B cell (primary cell): ENCODE measurements at regions not wholly inside any gene's neighbourhood (a gene's known extent, or its start where the extent isn't known, plus 50 kb on each side); places are given as distances from the start of the nearest gene placed in this dataset.

ENCODE experiments used
- ATAC-seq: fragments of 200-7000 bp; cut with Tn5 transposase; one replicate; pipeline ENCODE4 v1.10.0; 2021; ENCODE audit warnings: low read depth, mild to moderate bottlenecking, moderate number of reproducible peaks, moderate library complexity
- CTCF ChIA-PET: fragments of 350-600 bp; sonication (Branson Sonifier 250); formaldehyde crosslinking; loops from one replicate; lab custom pipeline; 2021; ENCODE audit warnings: antibody characterized with exemption, inconsistent platforms; lab: Charles Lee
- POLR2A ChIA-PET: fragments of 350-600 bp; sonication (Branson Sonifier 250); formaldehyde crosslinking; loops from one replicate; lab custom pipeline; 2021; ENCODE audit warnings: antibody characterized with exemption; lab: Charles Lee
- DNase-seq: peaks from one replicate; pipeline ENCODE4 v3.0.0; 2013
- H2AFZ ChIP-seq: 2 replicates; pipeline ENCODE4 v1.6.1; 2012; ENCODE audit warnings: mild to moderate bottlenecking, low read depth, low read length; ENCODE audit not compliant: insufficient read depth, poor library complexity, severe bottlenecking
- H3K27ac ChIP-seq, 2 donors: 1 replicate in 1 of 2; 2 replicates in 1 of 2; pipeline ENCODE4 v1.5.1; 2012 to 2013; ENCODE audit warnings: low read length in 2 of 2, mild to moderate bottlenecking in 2 of 2, moderate library complexity in 1 of 2
- H3K27me3 ChIP-seq, 4 experiments: fragments of 200-600 bp in 1 of 4; sonication (generic) in 1 of 4; replicated peaks in 1 of 4; 1 replicate in 2 of 4; 2 replicates in 2 of 4; pipeline versions ENCODE4 v1.6.1 to v1.7.0; 2013 to 2016; ENCODE audit warnings: low read length in 3 of 4, mild to moderate bottlenecking in 2 of 4, mixed read lengths in 1 of 4, moderate library complexity in 1 of 4; ENCODE audit not compliant: insufficient read depth in 4 of 4, control insufficient read depth in 3 of 4; ENCODE audit errors: control extremely low read depth in 1 of 4
- H3K36me3 ChIP-seq, 2 experiments: replicated peaks in 1 of 2; 1 replicate in 1 of 2; 2 replicates in 1 of 2; pipeline versions ENCODE4 v1.6.1 to v1.7.1; 2013; ENCODE audit warnings: low read length in 1 of 2; ENCODE audit not compliant: insufficient read depth in 2 of 2, control insufficient read depth in 1 of 2; ENCODE audit errors: control extremely low read depth in 1 of 2, extremely low read depth in 1 of 2
- H3K4me1 ChIP-seq, 2 donors: fragments of 200-600 bp in 1 of 2; sonication (generic) in 1 of 2; 1 replicate in 1 of 2; 2 replicates in 1 of 2; pipeline versions ENCODE4 v1.5.1 to v1.6.1; 2013 to 2017; ENCODE audit warnings: low read length in 2 of 2; ENCODE audit not compliant: control insufficient read depth in 2 of 2, insufficient read depth in 2 of 2
- H3K4me2 ChIP-seq: replicated peaks from 2 replicates; pipeline ENCODE3; 2012; ENCODE audit warnings: mild to moderate bottlenecking, low read depth, low read length; ENCODE audit not compliant: poor library complexity, severe bottlenecking
- H3K4me3 ChIP-seq, 5 experiments: fragments of 200-600 bp in 1 of 5; sonication (generic) in 1 of 5; 1 replicate in 3 of 5; 2 replicates in 2 of 5; pipeline versions ENCODE4 v1.5.1 to v1.7.0; 2011 to 2016; ENCODE audit warnings: low read length in 4 of 5, mild to moderate bottlenecking in 4 of 5, low read depth in 2 of 5, control low read depth in 1 of 5, moderate library complexity in 1 of 5; ENCODE audit not compliant: insufficient read depth in 1 of 5; ENCODE audit errors: control extremely low read depth in 1 of 5, extremely low read depth in 1 of 5
- H3K79me2 ChIP-seq: fragments of 200-600 bp; sonication (generic); one replicate; pipeline ENCODE4 v1.6.0; 2016; ENCODE audit warnings: low read length; ENCODE audit not compliant: control insufficient read depth, insufficient read depth
- H3K9ac ChIP-seq: fragments of 200-600 bp; sonication (generic); 2 replicates; pipeline ENCODE4 v1.6.1; 2017; ENCODE audit warnings: mild to moderate bottlenecking, low read length, moderate library complexity
- H3K9me3 ChIP-seq, 3 donors: one replicate each; pipeline versions ENCODE4 v1.6.1 to v1.7.1; 2013; ENCODE audit warnings: low read length in 2 of 3; ENCODE audit not compliant: control insufficient read depth in 2 of 3, insufficient read depth in 1 of 3; ENCODE audit errors: control extremely low read depth in 1 of 3
- H4K20me1 ChIP-seq: 2 replicates; pipeline ENCODE4 v1.6.0; 2012; ENCODE audit warnings: mild to moderate bottlenecking, low read length; ENCODE audit not compliant: insufficient read depth, control insufficient read depth, poor library complexity, severe bottlenecking
- H3K27ac Mint-ChIP-seq: one replicate; pipeline ENCODE4 v1.8.0; 2021; ENCODE audit warnings: mixed read lengths
- H3K27me3 Mint-ChIP-seq: one replicate; pipeline ENCODE4 v1.8.0; 2021; ENCODE audit warnings: mixed read lengths
- H3K4me1 Mint-ChIP-seq: one replicate; pipeline ENCODE4 v1.8.0; 2021; ENCODE audit warnings: mixed read lengths
- H3K4me3 Mint-ChIP-seq: one replicate; pipeline ENCODE4 v1.8.0; 2021; ENCODE audit warnings: mixed read lengths
- H3K9me3 Mint-ChIP-seq: one replicate; pipeline ENCODE4 v1.8.0; 2022; ENCODE audit warnings: mixed read lengths; ENCODE audit not compliant: insufficient read depth
- CTCF ChIP-seq: fragments of 200-600 bp; IDR thresholded peaks from one replicate; pipeline ENCODE4 v1.8.0; 2022; ENCODE audit warnings: antibody characterized with exemption, mild to moderate bottlenecking
- EZH2 ChIP-seq: IDR thresholded peaks from 2 replicates; pipeline ENCODE4 v1.6.1; 2012; ENCODE audit warnings: borderline replicate concordance, low read depth, mild to moderate bottlenecking, moderate library complexity, low read length; ENCODE audit not compliant: insufficient read depth, poor library complexity, severe bottlenecking
- WGBS: methylation state at CpG from one replicate; pipeline ENCODE4 v1.1.5; 2013; ENCODE audit warnings: missing lambda C conversion rate; ENCODE audit not compliant: insufficient coverage; 5-methylcytosine and 5-hydroxymethylcytosine counted together
- intact Hi-C: fragments of 100-400 bp; cut with micrococcal nuclease; formaldehyde crosslinking; loops from one replicate; pipeline ENCODE4 v1.10.0; 2022

GRCh38 chr18:39781565-39781964 is 2173.5 kb upstream of the PIK3C3 start:
- no peaks in the 10 kb centered on the region for H3K79me2 ChIP-seq
- no peak overlapping the region for H3K9ac ChIP-seq
- Mint-ChIP-seq H3K4me3 (no peak overlapping the region), H3K4me1 (no peaks in the 10 kb centered on the region), H3K27ac (no peak overlapping the region), H3K9me3 (no peaks in the 10 kb centered on the region), H3K27me3 (no peaks in the 10 kb centered on the region)
- H2AFZ ChIP-seq: no peak overlapping the region
- POLR2A ChIA-PET: no interaction called here
- no peak overlapping the region for H3K27ac ChIP-seq
- ATAC-seq: no peak
- DNase-seq: no peak
- no peaks in the 10 kb centered on the region for H3K36me3 ChIP-seq
- H3K4me2 ChIP-seq: no peak overlapping the region
- intact Hi-C loops: no loop called here
- TF ChIP-seq CTCF (no peak), EZH2 (no peak)
- no peaks in the 10 kb centered on the region for H4K20me1 ChIP-seq
- no peaks in the 10 kb centered on the region for H3K9me3 ChIP-seq
- no peak overlapping the region for H3K4me3 ChIP-seq
- CTCF ChIA-PET: no interaction called here
- WGBS: 91% methylated on average over 3 of the region's 6 CpGs
- no peaks in the 10 kb centered on the region for H3K4me1 ChIP-seq
- no peaks in the 10 kb centered on the region for H3K27me3 ChIP-seq

- no peaks in the 10 kb centered on the region for H3K4me1 Mint-ChIP-seq
- no peak for ATAC-seq
- no peak overlapping the region for H3K4me3 Mint-ChIP-seq
- H3K27me3 Mint-ChIP-seq: no peaks in the 10 kb centered on the region
- no peak overlapping the region for H3K27ac ChIP-seq
- no peaks in the 10 kb centered on the region for H3K79me2 ChIP-seq
- H3K4me3 ChIP-seq: no peak overlapping the region
- H2AFZ ChIP-seq: no peak overlapping the region
- H3K36me3 ChIP-seq: no peaks in the 10 kb centered on the region
- no peaks in the 10 kb centered on the region for H4K20me1 ChIP-seq
- no peak overlapping the region for H3K4me2 ChIP-seq
- no peaks in the 10 kb centered on the region for H3K9me3 Mint-ChIP-seq
- no peaks in the 10 kb centered on the region for H3K27me3 ChIP-seq
- CTCF ChIA-PET: no interaction called here
- no peaks in the 10 kb centered on the region for H3K4me1 ChIP-seq
- no peak for DNase-seq
- no peak overlapping the region for H3K27ac Mint-ChIP-seq
- TF ChIP-seq CTCF (no peak), EZH2 (no peak)
- H3K9ac ChIP-seq: no peak overlapping the region
- no peaks in the 10 kb centered on the region for H3K9me3 ChIP-seq
- WGBS: 82% methylated on average over 3 of the region's 4 CpGs
- POLR2A ChIA-PET: no interaction called here
- intact Hi-C loops: no loop called here
These were observed 2174.3 kb upstream of the PIK3C3 start for GRCh38 chr18:39780774-39781173.
